HG03097 (cell line): ENCODE measurements at regions not wholly inside any gene's neighbourhood (a gene's known extent, or its start where the extent isn't known, plus 50 kb on each side); places are given as distances from the start of the nearest gene placed in this dataset.

Experiments used
- ATAC-seq: cut with Tn5 transposase; IDR thresholded peaks from one replicate; pipeline ENCODE4 v1.9.1; 2021; ENCODE audit not compliant: unreplicated experiment, low FRiP score

DNA sequence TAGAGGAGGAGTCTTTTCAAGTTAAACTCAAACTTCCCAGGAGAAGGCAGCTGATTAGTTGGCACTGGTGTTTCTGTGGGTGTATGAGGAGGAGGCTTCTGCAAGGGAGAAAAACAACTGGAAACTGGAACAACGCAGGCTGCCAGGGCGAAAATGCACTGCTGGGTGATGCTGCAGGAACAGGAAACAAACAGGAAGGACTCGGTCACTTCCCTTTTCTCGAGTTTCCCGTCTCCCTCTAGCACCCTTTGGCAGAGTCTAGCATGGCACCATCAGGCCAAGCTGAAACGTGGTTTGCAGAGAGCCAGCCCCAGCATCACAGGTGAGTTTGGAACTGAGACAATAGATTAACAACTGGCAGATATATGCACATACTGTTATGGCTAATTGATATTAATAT lies 77.5 kb upstream of the CAST start:
- no peak for ATAC-seq

DNA sequence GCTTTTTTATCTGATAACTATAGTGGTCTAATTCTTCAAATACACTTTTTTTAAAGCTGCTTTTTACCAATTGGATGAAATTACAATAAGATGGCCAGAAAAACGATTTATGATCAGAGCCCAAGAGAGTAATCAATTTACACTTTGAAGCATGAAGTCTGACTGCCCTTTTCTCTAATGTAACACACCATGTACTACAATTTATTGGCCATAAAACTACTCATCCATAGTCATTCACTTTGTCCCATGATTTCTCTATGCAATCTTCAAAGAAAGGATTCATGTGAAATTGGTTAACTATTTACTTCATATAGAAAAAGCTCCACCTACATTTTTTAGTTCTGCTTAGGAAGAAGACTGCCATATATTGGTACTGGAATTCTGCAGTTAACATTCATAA lies 73.6 kb upstream of the CAST start:
- ATAC-seq = no peak

DNA sequence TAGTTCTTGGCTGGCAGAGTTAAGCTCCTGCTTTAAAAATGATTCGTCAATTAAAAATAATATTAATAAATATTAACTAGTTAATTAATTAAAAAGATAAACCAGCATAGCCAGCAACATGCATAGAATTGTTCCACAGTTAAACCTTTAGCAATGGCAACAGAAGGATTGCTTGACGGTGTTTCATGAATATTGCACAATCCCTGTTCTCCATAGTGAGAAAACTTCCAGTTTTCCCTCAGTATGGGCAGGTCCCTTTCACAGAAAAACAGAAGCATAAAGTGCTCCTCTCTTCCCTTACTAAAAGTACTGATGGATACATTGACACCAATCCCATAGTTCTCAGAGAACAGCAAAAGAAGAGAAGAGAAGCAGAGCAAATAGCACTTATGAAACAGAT lies 71.4 kb upstream of the CAST start:
- no peak for ATAC-seq

DNA sequence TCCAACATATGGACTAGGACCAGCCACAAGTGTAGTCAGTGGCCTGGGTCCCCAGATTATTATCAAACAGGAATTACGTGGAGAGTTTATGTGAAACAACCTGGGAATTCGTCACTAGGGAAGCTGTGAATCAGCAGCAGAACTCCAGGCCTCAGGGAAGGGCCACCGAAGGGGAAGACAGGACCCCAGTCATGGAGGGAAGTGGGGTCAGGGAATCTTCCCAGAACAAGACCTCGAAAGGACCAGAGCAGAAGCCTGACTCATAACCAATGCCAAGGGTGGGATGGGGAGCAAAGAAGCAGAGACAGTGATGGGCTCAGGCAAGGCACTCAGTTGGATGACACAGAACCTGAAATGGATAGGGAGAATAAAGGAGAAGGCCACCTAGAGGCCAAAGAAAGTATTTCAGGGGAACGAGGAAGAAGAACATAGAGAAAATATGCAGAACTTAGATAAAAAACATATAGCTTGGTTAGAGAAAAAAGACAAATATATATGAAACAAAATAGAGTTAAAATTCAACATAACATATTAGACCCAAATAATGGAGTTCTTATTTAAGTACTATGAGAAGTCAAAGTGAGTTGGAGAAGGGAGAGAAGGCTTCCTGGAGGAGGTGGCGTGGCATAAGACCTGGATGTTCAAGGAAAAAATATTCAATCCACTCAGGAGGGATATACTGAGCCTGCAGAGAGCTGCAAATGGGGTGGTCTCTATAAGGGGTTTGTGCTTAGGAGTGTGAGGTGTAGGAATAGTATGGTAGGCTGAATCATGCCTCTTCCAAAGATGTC lies 66.7 kb upstream of the CAST start:
- ATAC-seq = no peak

DNA sequence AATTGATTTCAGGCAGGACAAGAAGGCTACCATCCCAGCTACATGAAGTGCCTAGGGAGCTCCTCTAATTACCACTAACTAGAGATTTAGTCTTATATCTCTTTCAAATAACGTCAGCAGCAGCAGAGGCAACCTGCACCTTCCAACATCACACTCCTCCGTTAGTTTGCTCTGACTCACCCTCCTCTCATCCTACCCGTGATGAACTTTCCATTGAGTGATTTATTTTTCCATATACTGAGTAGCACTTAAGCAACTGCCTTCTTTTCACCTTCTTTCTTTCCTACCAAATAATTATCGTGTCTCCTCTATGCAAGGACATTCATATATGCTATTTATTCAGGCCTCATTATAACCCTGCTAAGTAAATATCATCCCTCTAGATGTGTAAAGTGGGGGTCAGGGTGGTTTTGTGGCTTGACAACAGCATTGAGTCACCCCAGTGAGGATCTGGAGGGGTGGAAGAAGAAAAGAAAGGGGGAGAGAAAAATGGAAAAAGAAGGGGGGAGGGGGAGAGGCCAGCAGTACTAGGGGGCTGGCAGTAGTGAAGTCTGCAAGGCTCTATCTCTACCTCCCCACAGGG lies 64.6 kb upstream of the CAST start:
- ATAC-seq = no peak

DNA sequence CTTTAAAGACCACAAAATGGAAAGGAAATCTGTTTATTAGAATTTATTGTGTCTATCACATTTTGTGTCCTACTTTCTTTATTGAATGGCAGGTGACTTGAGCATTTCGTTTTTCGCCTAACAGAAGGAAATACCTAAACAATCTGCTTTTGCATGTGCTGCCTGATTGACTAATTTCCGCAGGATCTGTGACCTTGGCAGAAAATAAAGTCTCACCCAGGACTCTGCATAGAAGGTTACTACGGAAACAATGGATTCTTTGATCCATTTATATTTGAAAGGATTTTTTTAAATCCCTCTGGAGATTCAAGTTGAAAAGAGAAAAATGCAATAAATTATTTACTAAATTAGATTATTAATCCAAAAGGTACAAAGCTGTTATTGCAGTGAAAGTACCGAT lies 61.0 kb upstream of the CAST start:
- no peak for ATAC-seq

DNA sequence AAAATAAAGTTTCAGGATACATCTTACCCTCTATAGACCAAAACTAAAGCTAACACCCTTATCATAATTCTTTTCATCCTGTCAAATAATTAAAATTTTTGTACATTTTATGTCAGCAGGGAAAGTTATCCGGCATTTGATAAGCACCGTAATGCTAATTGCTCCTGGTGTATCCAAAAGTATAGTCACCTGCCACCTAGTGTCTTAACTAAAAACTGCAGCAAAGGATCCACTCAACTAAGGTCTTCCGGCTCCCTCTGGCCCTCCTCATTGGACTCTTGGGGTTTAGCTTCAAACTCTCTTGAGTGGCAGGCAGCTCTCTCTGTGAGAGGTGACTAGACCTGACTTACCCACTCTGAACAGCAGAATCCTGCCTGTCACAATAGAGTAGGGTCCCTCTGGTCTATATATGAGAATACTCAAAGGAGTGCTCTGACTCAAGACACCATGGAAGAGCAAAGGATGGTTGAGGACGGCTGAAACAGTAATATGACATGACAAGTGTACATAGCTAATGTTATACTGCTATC lies 60.4 kb upstream of the CAST start:
- ATAC-seq = peak; percentile 84

DNA sequence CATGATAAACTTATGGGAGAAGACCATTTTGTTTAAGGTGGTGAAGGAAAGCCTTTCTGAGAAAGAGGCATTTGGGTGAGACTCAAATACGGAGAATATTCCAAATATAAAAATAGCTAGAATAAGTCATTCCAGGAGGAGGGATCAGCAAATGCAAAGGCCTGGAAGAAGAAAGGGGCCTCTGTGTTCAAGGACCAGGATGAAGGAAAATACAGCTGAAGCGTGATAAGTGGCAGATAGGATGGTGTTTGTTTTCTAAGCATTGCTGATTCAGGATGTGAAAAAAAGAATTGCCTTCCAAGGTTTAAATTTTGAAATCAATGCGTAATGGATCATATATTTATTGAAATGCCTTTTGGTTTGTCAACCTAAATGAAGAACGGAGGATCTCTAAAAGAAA lies 59.4 kb upstream of the CAST start:
- ATAC-seq = no peak

DNA sequence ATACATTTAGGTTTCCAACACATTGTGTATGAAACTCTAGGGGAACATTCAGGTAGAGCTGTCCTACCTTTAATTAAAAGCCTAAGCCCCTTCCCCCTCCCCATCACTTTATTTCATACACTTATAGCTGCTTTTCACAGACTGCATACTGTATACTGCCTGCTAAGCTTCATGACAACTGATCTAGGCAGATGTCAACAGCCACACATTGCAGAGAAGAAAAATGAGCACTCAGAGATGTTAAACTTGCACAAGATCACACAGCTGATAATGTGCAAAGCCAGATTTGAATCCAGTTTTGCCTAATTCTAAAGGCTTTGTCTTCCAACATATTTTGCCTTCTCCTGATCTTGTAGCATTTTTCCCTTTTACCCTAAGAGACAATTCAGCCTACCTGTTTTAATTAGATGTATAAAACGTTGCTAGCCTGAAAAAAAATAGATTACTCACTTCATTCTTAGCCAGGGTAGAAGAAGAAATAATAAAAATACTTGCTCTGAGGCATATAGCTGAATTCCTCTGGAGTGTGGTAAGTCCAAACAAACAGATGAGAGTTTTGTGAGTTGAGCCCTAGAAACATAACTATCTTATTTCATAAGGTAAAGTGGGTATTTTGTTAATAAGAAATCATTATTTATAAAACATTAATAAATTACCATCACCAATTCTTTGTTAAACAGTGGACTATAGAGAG lies 56.9 kb upstream of the CAST start:
- no peak for ATAC-seq

DNA sequence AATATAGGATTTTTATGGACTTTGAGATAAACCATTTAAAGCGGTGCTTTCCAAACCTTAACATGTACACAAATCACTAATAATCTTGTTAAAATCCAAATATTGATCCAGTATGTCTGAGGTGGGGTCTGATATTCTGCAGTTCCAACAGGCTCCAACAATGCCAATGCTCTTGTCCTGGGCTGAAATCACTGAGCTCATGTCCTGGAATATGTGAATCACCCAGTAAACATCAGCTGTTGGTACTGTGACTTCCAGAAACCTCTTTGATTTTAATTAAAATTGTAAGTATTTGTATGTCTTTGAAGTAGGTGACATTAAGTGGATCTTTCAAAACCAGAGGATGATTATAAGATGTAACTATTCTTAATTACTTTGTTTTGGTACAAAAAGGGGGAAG lies 52.8 kb upstream of the CAST start:
- ATAC-seq = no peak

DNA sequence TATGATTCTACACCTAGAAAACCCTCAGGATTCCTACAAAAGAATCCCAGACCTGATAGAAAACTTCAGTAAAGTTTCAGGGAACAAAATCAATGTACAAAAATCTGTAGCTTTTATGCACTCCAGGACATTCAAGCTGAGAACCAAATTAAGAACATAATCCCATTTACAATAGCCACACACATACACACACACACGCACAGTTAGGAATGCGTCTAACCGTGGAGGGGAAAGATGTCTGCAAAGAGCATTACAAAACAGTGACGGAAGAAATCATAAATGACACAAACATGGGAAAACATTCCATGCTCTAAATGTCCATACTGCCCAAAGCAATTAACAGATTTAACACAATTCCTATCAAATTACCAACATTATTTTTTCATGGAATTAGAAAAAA lies 51.4 kb upstream of the CAST start:
- ATAC-seq = no peak

DNA sequence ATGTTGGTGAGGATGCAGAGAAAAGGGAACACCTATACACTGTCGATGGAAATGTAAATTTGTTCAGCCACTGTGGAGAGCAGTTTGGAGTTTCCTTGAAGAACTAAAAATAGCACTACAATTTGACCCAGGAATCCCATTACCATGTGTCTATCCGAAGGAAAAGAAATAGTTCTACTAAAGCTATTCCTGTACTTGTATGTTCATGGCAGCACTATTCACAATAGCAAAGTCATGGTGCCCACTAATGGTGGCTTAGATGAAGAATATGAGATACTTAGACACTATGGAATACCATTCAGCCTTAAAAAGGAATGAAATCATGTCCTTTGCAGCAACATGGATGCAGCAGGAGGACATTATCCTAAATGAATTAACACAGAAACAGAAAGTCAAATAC lies 50.2 kb upstream of the CAST start:
- no peak for ATAC-seq
